ENCODE measurements at regions not wholly inside any gene's neighbourhood (a gene's known extent, or its start where the extent isn't known, plus 50 kb on each side); places are given as distances from the start of the nearest gene placed in this dataset.

- TF ChIP-seq CTCF (IDR thresholded peaks at IDR 0.05; ENCODE audit: borderline replicate concordance, extremely low read depth, low read length, poor library complexity, severe bottlenecking) (no peak), EZH2 (IDR thresholded peaks at IDR 0.05; ENCODE audit: borderline replicate concordance, low read depth, low read length, severe bottlenecking) (no peak)
These were observed 236.2 kb upstream of the SFRP2 start for GRCh38 chr4:154025110-154025509.

All from DND-41 (cell line).